Ishikawa (cell line): ENCODE measurements at regions not wholly inside any gene's neighbourhood (a gene's known extent, or its start where the extent isn't known, plus 50 kb on each side); places are given as distances from the start of the nearest gene placed in this dataset.

Experiments used
- CEBPB ChIP-seq: IDR thresholded peaks from 2 replicates; pipeline ENCODE4 v1.6.1; 2012
- CREB1 ChIP-seq: IDR thresholded peaks from 2 replicates; pipeline ENCODE4 v1.6.1; 2012; ENCODE audit warnings: low read depth
- EGR1 ChIP-seq: IDR thresholded peaks from 2 replicates; pipeline ENCODE4 v1.6.1; 2012
- EP300 ChIP-seq: IDR thresholded peaks from 2 replicates; pipeline ENCODE4 v1.6.1; 2012; ENCODE audit warnings: borderline replicate concordance
- FOXM1 ChIP-seq: IDR thresholded peaks from 2 replicates; pipeline ENCODE4 v1.6.1; 2012; ENCODE audit warnings: low read depth, borderline replicate concordance
- MAX ChIP-seq: IDR thresholded peaks from 2 replicates; pipeline ENCODE4 v1.6.1; 2012
- NFIC ChIP-seq: IDR thresholded peaks from 2 replicates; pipeline ENCODE4 v1.6.1; 2012
- RAD21 ChIP-seq: IDR thresholded peaks from 2 replicates; pipeline ENCODE4 v1.6.1; 2012; ENCODE audit warnings: low read depth
- REST ChIP-seq: IDR thresholded peaks from 2 replicates; pipeline ENCODE4 v1.6.1; 2012; ENCODE audit warnings: low read depth, mild to moderate bottlenecking
- TAF1 ChIP-seq: IDR thresholded peaks from 2 replicates; pipeline ENCODE4 v1.6.1; 2012; ENCODE audit warnings: low read depth, mild to moderate bottlenecking
- TCF12 ChIP-seq: IDR thresholded peaks from 2 replicates; pipeline ENCODE4 v1.6.1; 2012; ENCODE audit warnings: low read depth
- TEAD4 ChIP-seq: IDR thresholded peaks from 2 replicates; pipeline ENCODE4 v1.6.1; 2012
- USF1 ChIP-seq: IDR thresholded peaks from 2 replicates; pipeline ENCODE4 v1.6.1; 2012
- YY1 ChIP-seq: IDR thresholded peaks from 2 replicates; pipeline ENCODE4 v1.6.1; 2012; ENCODE audit warnings: low read depth
- ZBTB7A ChIP-seq: IDR thresholded peaks from 2 replicates; pipeline ENCODE4 v1.6.1; 2012; ENCODE audit warnings: low read depth

GRCh38 chr12:81888961-81889360 is 129.8 kb upstream of the PPFIA2 start:
- TF ChIP-seq RAD21 (no peak), REST (no peak), MAX (no peak), NFIC (no peak), TAF1 (no peak), YY1 (no peak), ZBTB7A (no peak), EGR1 (no peak), CEBPB (no peak), FOXM1 (no peak), USF1 (no peak), CREB1 (no peak), TEAD4 (no peak), EP300 (no peak), TCF12 (no peak)

- TF ChIP-seq TAF1 (no peak), TCF12 (no peak), TEAD4 (peak; percentile 80)
These were observed 129.1 kb upstream of the PPFIA2 start for GRCh38 chr12:81888106-81888740.

GRCh38 chr12:81874586-81874985 is 115.4 kb upstream of the PPFIA2 start:
- TF ChIP-seq TEAD4, result no peak
- no peak for TF ChIP-seq REST
- TF ChIP-seq ZBTB7A, result no peak
- no peak for TF ChIP-seq CREB1
- TF ChIP-seq YY1, result no peak
- TF ChIP-seq RAD21, result no peak
- no peak for TF ChIP-seq CEBPB
- TF ChIP-seq TCF12, result no peak
- no peak for TF ChIP-seq USF1
- no peak for TF ChIP-seq FOXM1
- no peak for TF ChIP-seq NFIC
- no peak for TF ChIP-seq TAF1
- TF ChIP-seq EP300, result no peak
- no peak for TF ChIP-seq MAX
- no peak for TF ChIP-seq EGR1

- no peak for TF ChIP-seq CREB1
- TF ChIP-seq NFIC, result no peak
- TF ChIP-seq TEAD4, result no peak
- TF ChIP-seq TCF12, result no peak
- TF ChIP-seq REST, result no peak
- TF ChIP-seq FOXM1, result no peak
- TF ChIP-seq EGR1, result no peak
- no peak for TF ChIP-seq EP300
- TF ChIP-seq CEBPB, result no peak
- TF ChIP-seq ZBTB7A, result no peak
- no peak for TF ChIP-seq YY1
- TF ChIP-seq MAX, result no peak
- no peak for TF ChIP-seq RAD21
- no peak for TF ChIP-seq USF1
These were observed 115.0 kb upstream of the PPFIA2 start for GRCh38 chr12:81874166-81874565.
